ENCODE measurements at regions not wholly inside any gene's neighbourhood (a gene's known extent, or its start where the extent isn't known, plus 50 kb on each side); places are given as distances from the start of the nearest gene placed in this dataset.
"Not testable (repeated sequence)": the region's sequence is repeated elsewhere in the genome, so short reads cannot be mapped to it uniquely, and the experiment has no call there.

DNA sequence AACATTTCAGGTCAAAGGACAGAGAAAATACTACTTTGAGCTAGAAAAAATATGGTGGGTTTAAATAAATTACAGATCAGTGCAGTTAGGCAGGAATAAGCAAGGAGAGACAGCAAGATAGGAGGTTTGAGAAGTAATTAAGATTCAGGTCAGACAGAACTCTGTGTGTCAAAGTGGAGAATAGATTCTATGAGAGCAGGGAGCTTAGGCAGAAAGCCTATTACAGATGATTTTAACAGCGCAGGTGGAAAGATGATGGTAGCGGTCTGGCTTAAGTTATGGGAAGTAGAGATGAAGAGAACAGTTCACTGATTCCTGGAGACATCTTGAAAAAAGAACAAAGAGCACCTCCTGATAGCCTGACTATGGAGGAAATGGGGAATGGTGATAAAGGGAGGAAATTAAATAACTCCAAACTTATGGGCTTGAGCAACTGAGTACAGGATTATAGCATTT lies 106.0 kb downstream of the APIP start:
- no peak for DNase-seq (ENCODE audit: low spot score)
- TF ChIP-seq, protein P1, sequence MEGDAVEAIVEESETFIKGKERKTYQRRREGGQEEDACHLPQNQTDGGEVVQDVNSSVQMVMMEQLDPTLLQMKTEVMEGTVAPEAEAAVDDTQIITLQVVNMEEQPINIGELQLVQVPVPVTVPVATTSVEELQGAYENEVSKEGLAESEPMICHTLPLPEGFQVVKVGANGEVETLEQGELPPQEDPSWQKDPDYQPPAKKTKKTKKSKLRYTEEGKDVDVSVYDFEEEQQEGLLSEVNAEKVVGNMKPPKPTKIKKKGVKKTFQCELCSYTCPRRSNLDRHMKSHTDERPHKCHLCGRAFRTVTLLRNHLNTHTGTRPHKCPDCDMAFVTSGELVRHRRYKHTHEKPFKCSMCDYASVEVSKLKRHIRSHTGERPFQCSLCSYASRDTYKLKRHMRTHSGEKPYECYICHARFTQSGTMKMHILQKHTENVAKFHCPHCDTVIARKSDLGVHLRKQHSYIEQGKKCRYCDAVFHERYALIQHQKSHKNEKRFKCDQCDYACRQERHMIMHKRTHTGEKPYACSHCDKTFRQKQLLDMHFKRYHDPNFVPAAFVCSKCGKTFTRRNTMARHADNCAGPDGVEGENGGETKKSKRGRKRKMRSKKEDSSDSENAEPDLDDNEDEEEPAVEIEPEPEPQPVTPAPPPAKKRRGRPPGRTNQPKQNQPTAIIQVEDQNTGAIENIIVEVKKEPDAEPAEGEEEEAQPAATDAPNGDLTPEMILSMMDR (IDR thresholded peaks at IDR 0.05; ENCODE audit: extremely low read depth, missing control alignments): no peak

DNA sequence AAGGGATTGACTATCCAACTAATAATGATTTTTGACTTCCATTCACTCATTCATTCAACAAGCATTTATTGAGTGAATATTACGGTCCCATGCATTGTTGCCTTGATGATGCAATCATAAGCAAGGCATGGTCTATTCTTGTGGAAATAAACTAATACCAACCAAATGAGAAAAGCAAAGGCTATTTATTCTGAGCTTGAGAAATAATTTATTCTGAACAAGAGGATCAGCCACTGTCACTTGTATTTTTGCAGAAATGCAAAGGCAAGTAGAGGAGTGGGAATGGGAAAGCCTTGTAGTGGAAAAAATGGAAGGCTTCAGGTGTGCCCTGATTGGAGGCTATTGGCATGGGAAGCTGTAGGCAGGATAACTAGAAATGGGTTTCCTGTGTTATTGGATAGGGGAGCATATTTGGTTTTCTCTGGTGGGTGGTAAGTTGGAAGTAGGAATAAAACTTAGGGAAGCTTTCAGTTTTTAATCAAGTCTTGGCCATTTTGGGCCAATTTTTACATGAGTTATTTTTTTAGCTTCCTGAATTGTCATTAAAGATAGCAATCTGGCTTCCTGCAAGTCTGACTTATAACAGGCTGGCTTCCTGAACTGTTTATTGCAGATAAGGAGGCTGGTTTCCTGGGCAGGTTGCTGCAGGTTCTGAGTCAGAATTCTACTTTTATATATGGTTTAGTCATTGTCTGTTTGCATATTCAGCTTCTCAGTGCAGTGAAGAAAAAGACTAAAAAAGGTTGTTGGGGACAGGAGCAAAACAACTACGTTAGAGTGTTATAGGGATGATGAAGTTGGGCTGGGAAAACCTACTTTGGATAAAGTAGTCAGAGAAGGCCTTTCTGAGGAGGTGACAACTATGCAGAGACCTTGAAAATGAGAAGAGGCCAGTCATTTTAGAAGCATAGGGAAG lies 106.7 kb downstream of the APIP start:
- TF ChIP-seq, protein P1 (IDR thresholded peaks at IDR 0.05; ENCODE audit: extremely low read depth, missing control alignments): no peak
- DNase-seq (ENCODE audit: low spot score): no peak

DNA sequence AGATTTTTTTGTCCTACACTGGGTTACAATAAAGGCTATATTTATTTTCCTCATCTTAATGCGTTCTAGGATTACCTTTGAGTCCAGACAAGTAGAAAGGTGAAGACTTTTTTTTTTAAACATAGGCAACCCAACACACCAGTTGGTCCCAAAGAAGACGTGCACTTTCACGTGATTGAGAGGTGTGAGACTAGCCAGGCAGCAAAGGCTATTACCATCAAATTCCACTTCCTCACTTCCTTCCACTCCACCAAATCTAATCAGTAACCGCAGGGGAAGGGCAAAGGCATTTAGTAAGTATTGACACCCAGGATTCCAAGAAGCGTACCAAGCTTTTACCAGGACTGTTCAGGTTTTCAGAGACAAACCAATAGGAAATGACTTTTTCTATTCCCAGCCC lies 109.3 kb downstream of the APIP start:
- no peak for DNase-seq (ENCODE audit: low spot score)
- TF ChIP-seq, protein P1 (IDR thresholded peaks at IDR 0.05; ENCODE audit: extremely low read depth, missing control alignments): no peak

DNA sequence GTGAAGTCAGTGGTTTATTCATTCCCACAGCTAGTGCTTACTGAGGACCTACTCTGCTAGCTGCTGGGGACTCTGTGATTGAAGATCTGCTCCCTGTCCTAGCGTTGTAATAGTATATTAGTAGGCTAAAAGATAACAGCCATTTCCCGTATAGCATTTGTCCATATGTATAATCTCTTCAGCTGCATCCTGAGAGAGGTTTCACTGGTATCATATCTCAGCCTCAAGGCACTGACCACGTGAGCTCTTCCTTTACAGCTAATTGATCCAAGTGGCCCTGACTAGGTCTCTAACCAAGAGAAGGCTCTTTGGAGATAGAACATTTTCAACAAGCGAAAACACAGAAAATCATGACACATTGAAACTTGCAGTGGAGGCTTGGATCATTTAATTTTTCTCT lies 110.2 kb downstream of the APIP start:
- TF ChIP-seq, protein P1 (IDR thresholded peaks at IDR 0.05; ENCODE audit: extremely low read depth, missing control alignments): no peak
- DNase-seq (ENCODE audit: low spot score): no peak

GRCh38 chr11:34799848-34800247 lies 116.3 kb downstream of the APIP start:
- no peak for DNase-seq (ENCODE audit: low spot score)
- TF ChIP-seq, protein P1 (IDR thresholded peaks at IDR 0.05; ENCODE audit: extremely low read depth, missing control alignments): no peak

GRCh38 chr11:34798985-34799384 lies 117.2 kb downstream of the APIP start:
- no peak for DNase-seq (ENCODE audit: low spot score)

DNA sequence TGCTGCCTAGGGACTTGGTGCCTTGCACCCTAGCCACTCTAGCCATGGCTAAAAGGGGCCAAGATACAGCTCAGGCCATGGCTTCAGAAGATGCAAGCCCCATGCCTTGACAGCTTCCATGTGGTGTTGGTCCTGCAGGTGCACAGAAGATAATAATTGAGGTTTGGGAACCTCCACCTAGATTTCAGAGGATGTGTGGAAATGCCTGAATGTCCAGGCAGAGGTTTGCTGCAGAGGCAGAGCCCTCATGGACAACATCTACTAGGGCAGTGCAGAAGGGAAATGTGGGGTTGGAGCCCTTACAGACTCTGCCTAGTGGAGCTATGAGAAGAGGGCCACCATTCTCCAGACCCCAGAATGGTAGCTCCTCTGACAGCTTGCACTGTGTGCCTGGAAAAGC lies 118.7 kb downstream of the APIP start:
- DNase-seq (ENCODE audit: low spot score): not testable (repeated sequence)

More at GRCh38 chr11:34798985-34799384, 117.2 kb downstream of the APIP start:
- TF ChIP-seq, protein P1 (IDR thresholded peaks at IDR 0.05; ENCODE audit: extremely low read depth, missing control alignments): no peak

DNA sequence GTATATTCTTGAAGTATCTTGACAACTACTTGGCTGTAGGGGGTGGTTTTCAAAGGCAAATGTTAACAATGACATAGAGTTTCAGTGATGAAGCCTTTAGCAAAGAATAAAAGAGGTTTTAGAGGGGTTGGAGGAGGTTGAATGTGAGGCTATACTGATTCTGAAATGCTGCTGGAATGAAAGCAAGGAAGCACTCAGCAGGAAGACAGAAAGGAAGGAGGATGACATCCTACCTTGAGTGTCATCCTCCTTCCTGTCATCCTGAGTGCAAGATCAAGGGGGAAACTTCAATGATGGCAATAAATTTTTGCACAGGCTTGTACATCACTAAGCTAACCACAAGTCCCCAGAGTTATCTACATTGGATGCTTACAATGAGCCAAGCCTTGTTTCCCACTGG lies 120.5 kb downstream of the APIP start:
- TF ChIP-seq, protein P1 (IDR thresholded peaks at IDR 0.05; ENCODE audit: extremely low read depth, missing control alignments): no peak
- no peak for DNase-seq (ENCODE audit: low spot score)

Data from GM20000 (cell line).